ENCODE measurements at regions not wholly inside any gene's neighbourhood (a gene's known extent, or its start where the extent isn't known, plus 50 kb on each side); places are given as distances from the start of the nearest gene placed in this dataset.
A peak's percentile ranks its signal among the peaks of the same experiment; 100 is the strongest.
"Not testable (repeated sequence)": the region's sequence is repeated elsewhere in the genome, so short reads cannot be mapped to it uniquely, and the experiment has no call there.

- H3K4me3 ChIP-seq; H3K9me3 ChIP-seq (replicated peaks; ENCODE audit: control insufficient read depth, insufficient read depth, low read depth, low read length); H3K4me1 ChIP-seq (replicated peaks in 1 of 2; ENCODE audit: control insufficient read depth in 2 of 2, insufficient read depth in 2 of 2, low read length in 2 of 2); CTCF ChIA-PET (ENCODE audit: low intra/inter-chr PET ratio); ATAC-seq; H3K27me3 ChIP-seq (ENCODE audit: control insufficient read depth in 2 of 2, insufficient read depth in 2 of 2, low read length in 2 of 2); H3K4me2 ChIP-seq (ENCODE audit: insufficient read depth, low read length); BruUV-seq (replicated peaks); H3K27ac ChIP-seq (ENCODE audit: extremely low read depth, low read depth, low read length); H3K36me3 ChIP-seq (ENCODE audit: control insufficient read depth, insufficient read depth, low read length); intact Hi-C loops (cut with micrococcal nuclease); in situ Hi-C loops (cut with MboI); FAIRE-seq; H3K9ac ChIP-seq (ENCODE audit: insufficient read depth in 1 of 2, low read depth in 2 of 2, low read length in 2 of 2); POLR2A ChIA-PET; H3K79me2 ChIP-seq (ENCODE audit: control insufficient read depth, insufficient read depth, low read length); H2AFZ ChIP-seq (ENCODE audit: low read depth, low read length); H3K9me1 ChIP-seq (ENCODE audit: control insufficient read depth, insufficient read depth, low read length); H4K20me1 ChIP-seq (replicated peaks; ENCODE audit: control insufficient read depth, insufficient read depth, low read length); DNase-seq (ENCODE audit: extremely low read depth in 1 of 4, low spot score in 3 of 4): not testable (repeated sequence)
- TF ChIP-seq ZNF146 (CRISPR knock-in tag; IDR thresholded peaks at IDR 0.05; ENCODE audit: unreplicated experiment): peak; percentile 86
- WGBS (ENCODE audit: insufficient coverage, low coverage, missing lambda C conversion rate): 0% methylated on average over 1 of the region's 1 CpG
Measured at GRCh38 chr3:176093892-176094291, 1103.4 kb downstream of the TBL1XR1 start.

- no peak overlapping the region for H3K4me2 ChIP-seq (ENCODE audit: insufficient read depth, low read length)
- ChIA-PET CTCF (ENCODE audit: low intra/inter-chr PET ratio) (no interaction called here), POLR2A (no interaction called here)
- no peaks in the 10 kb centered on the region for H3K9me1 ChIP-seq (ENCODE audit: control insufficient read depth, insufficient read depth, low read length)
- 3% methylated on average over 3 of the region's 3 CpGs for WGBS (ENCODE audit: insufficient coverage, low coverage, missing lambda C conversion rate)
- no peaks in the 10 kb centered on the region for H3K79me2 ChIP-seq (ENCODE audit: control insufficient read depth, insufficient read depth, low read length)
- H3K27ac ChIP-seq (ENCODE audit: extremely low read depth, low read depth, low read length): no peak overlapping the region
- intact Hi-C loops (cut with micrococcal nuclease): no loop called here
- H3K4me1 ChIP-seq (replicated peaks in 1 of 2; ENCODE audit: control insufficient read depth in 2 of 2, insufficient read depth in 2 of 2, low read length in 2 of 2): no peaks in the 10 kb centered on the region
- DNase-seq (ENCODE audit: extremely low read depth in 1 of 4, low spot score in 3 of 4) (no peak), ATAC-seq (no peak), FAIRE-seq (no peak)
- H3K9me3 ChIP-seq (replicated peaks; ENCODE audit: control insufficient read depth, insufficient read depth, low read depth, low read length): no peaks in the 10 kb centered on the region; the same call in none of the 2 replicates
- H3K4me3 ChIP-seq: no peak overlapping the region
- H3K9ac ChIP-seq (ENCODE audit: insufficient read depth in 1 of 2, low read depth in 2 of 2, low read length in 2 of 2): no peak overlapping the region
- no peaks in the 10 kb centered on the region for H4K20me1 ChIP-seq (replicated peaks; ENCODE audit: control insufficient read depth, insufficient read depth, low read length)
- in situ Hi-C loops (cut with MboI): no loop called here
- BruUV-seq (replicated peaks): no TSS peak
- H3K36me3 ChIP-seq (ENCODE audit: control insufficient read depth, insufficient read depth, low read length): no peaks in the 10 kb centered on the region
- TF ChIP-seq HNRNPH1 (optimal IDR thresholded peaks at IDR 0.05; ENCODE audit: low read depth, low read length): no peak
- no peaks in the 10 kb centered on the region; a peak in 1 of 5 replicates for H3K27me3 ChIP-seq (ENCODE audit: control insufficient read depth in 2 of 2, insufficient read depth in 2 of 2, low read length in 2 of 2)
- H2AFZ ChIP-seq (ENCODE audit: low read depth, low read length): no peak overlapping the region
Measured at GRCh38 chr3:176090727-176091126, 1106.6 kb downstream of the TBL1XR1 start.

Measured in K562 (cell line).